ENCODE measurements at regions not wholly inside any gene's neighbourhood (a gene's known extent, or its start where the extent isn't known, plus 50 kb on each side); places are given as distances from the start of the nearest gene placed in this dataset.

DNA sequence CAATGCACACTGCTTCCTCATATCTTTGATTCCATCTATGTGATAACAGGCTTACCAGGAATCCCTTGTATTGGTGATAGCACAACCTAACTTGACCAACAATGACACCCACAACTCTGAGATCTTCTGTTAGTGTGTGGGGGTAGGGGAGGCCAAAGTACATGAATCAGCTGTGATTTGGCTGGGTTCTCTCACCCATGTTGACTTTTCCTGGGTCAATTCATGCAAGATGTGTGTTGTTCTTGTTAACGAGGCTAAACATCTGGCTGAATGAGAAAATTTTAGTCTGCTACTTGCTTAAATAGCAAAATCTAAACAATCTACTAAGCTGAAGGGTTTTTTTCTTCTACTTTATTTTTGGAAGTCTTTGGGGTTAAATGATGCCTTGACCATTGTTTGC lies 341.2 kb upstream of the SLC14A2 start:
- DNase-seq = no peak

DNA sequence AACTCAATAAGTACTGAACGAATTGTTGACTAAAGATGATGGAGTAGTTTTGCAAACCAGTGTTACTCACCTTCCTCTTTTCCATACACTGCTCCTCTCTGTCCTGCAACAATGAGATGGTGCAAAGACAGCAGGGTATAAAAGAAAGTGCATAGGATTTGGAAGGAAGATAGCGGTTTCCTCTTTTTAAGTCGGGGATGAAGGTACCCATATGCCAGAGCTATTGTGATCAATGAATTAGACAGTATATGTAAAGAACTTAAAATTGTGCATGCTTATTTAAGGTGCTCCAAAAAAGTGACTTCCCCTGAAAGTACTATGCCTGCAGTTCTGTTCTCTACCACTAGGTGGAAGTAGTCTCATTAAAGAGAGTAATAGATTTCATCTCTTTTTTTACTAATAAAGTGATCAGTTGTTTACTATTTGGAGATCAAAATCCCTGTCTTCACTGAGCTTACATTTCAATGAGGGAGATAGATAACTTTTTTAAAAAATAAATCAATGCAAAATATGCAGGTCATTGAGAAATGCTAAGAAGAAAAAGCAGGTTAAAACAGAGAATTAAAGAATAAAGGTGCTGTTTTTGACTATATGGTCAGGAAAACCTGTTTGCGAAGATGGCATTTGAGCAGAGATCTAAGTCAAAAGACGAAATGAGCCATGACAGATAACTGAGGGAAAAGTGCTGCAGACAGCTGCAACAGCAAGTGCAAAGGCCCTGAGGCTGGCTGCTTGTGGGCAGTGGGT lies 339.7 kb upstream of the SLC14A2 start:
- DNase-seq = no peak

DNA sequence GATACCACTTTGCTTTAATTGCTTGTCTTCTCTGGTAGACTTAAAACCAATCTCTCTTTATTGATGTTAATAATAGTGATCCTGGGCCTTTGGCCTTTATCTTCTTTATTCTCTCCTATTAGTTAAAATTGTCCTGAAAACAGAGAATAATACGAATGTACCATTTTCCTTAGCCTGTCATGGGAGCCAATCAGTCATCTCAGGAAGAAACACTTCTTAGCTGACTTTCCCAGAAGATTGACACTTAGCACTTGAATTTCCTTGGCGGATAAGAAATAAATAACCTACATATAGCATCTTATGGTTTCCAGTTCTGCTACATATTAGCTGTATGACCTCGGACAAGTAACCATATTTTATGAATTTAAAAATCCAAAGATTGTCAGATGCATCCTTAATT lies 338.4 kb upstream of the SLC14A2 start:
- no peak for DNase-seq

DNA sequence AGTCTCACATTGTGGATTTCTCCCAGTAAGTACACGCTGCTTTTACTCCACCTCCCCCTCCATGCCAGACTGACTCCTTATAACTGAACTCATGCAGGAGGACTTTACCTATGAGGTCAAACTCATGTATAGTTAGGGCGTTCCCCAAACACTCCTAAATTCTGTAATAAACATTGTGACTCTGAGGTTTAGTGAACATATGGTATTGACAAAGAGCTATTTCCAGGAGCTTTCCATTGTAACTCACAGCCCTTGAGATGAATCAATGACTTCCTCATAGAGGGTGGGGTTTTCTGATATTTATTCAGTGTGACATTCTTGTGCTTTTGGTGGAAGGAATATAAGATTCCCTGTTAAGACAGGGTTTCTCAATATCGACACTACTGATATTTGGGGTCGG lies 337.4 kb upstream of the SLC14A2 start:
- DNase-seq = no peak

DNA sequence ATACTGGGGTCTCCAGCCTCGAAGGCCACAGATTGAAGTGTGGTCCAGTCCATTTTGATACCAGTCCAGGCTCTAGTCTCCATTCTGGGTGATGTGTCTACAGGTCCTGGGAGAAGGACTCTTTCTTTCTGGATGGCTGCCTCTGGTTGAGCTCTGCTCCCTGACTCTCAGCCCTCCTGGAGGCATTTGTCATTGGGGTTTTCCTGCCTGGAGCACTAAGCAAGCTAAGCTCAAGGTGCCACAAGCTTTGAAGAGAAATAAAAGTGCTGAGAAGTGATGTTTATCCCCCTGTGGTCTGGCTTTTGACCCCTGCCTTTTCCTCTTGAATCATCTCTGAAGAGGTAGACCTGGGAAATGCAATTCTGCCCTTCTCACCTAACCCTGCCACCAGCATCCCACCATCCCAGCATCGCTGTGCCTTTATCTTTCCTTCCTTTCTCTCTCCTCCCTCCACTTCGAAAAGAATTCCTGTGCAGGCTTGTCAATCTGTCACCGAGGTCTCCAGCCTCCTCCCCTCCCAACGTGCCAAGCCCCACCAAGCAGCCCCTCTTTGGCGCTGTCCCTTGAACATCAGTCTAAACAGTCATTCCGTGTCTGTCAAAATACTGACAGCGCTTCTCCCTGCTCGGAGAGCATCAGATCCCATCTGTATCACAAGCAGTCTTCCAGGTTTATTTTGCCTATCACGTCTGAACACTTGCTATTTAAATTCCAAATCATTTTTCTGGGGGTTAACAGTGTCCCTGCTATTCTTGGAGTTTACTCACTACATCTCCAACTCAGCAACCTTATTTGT lies 334.6 kb upstream of the SLC14A2 start:
- no peak for DNase-seq

DNA sequence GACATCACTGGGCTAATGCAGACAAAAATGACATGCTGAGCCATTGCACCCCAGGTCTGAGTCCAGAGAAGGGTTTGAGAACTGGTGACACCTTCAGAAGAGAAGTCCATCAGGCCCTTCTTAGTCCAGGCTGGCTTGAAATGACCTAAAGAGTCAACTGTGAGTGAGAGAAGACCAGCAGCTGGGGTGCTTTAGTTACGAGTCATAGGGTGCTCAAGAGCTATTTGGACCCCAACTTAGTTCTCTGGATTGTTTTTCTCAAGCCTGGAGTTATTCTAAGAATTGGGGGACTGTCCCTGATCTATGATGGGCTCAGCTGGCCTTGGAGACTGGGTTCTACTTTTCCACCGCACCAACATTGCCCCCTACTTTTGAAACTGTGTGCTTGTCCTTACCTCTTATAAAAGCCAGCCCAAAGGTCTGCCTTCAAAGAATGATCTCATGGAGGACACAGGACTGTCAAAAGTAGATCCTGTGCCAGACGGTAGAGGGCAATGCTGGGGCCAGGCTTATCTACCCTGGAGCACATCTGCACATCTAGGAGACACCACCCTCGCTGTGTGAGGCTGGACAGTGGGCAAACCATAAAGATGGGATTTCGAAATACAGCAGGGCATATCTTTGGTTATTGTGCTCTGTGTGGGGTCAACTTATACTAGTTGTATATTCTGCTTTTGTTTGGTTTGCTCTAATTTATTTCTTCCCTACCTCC lies 333.0 kb upstream of the SLC14A2 start:
- no peak for DNase-seq

DNA sequence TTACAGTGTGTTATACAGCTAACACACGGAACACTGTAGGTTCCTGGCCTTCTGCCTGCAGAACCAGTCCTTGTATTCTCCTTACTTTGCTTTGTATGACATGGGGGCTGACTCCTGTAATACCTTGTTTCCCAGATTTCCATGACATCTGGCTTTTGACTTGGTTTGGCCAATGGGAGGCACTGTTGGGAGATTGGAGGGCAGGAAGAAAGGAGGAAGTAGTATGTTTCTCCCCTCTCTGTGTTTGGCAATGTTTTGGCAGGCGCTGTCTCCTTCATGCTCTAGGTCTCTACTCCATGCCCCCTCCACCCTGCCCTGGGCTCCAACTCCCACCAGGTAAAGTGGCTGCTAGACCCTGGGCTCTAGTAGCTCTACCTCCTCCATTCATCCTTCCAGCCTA lies 331.1 kb upstream of the SLC14A2 start:
- DNase-seq = no peak

DNA sequence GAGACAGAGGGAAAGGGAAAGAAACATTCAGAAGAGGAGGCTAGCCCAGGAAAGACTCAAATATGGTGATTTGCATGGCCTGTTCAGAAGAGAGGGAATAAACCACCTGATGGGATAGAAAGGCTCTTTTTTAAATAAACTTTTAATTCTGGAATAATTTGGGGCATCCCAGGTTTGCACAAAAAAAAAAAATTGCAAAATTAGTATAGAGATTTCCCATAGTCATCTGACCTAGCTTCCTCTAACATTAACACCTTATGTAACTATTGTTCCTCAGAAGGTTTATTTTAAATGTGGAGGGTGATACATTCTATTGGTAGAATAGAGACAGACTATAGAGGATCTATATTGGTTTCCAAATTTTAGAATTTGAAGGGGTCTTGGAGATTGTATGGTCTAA lies 330.4 kb upstream of the SLC14A2 start:
- DNase-seq = no peak

DNA sequence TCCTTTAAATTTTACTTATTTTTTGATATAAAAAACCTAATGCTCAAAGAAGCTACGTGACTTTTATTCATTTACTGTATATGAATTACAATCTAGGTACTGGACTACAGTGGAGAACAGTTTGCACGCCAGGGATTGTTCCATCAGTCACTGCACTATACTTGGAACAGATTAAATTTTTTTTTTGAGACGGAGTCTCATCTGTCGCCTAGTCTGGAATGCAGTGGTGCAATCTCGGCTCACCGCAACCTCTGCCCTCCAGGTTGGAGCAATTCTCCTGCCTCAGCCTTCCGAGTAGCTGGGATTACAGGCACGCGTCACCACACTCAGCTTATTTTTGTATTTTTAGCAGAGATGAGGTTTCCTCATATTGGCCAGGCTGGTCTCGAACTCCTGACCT lies 330.0 kb upstream of the SLC14A2 start:
- no peak for DNase-seq

DNA sequence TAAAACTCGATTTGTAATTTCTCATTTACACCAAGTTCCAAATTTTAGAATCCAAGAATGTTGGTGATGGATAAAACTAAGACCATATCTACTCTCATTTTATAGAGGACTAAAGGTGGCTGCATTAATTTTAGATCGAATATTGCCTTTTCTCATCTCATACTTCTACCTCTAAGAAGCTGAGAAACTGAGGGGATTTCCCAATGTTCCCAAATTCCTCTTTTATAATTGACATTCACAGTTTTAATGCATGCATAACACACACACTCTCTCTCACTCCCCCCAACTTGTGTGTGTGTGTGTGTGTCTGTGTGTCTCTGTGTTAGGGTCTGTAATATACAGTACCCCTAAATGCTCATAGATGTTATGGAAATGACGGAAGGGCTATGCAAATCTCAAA lies 328.8 kb upstream of the SLC14A2 start:
- no peak for DNase-seq

DNA sequence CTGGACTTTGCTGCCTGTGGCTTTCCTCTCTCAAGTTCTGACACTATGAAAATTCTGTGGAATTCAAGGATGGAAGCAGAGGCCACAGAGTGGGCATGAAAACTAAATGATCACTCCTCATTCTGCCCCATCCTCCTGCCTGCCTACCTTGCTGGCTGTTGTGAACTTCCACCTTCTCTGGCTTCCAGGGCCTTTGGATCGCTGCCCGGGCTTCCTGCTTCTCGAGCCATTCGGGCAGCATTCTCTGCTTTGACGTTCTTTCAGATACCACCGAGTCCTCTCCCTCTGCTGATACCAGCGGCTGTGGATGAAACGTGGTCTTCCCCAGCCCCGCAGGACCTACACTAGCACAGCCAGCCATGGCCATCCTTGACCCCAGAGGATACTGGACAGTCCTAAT lies 327.7 kb upstream of the SLC14A2 start:
- no peak for DNase-seq

DNA sequence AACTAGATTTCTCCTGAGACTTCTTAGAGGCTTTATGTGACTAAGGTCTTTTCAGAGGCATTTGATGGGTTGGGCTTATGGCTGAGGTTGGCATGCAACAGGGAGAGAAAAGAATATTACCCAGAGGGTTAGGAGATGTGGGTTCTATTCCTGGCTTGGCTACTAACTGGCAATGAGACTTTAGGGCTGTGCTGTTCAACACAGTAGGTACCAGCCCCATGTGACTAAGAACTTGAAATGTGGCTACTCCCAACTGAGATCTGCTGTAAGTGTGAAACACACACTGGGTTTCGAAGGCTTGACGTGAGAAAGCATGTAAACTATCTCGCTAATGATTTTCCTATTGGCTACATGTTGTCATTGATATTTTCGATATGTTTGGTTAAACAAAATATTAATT lies 324.9 kb upstream of the SLC14A2 start:
- no peak for DNase-seq

DNA sequence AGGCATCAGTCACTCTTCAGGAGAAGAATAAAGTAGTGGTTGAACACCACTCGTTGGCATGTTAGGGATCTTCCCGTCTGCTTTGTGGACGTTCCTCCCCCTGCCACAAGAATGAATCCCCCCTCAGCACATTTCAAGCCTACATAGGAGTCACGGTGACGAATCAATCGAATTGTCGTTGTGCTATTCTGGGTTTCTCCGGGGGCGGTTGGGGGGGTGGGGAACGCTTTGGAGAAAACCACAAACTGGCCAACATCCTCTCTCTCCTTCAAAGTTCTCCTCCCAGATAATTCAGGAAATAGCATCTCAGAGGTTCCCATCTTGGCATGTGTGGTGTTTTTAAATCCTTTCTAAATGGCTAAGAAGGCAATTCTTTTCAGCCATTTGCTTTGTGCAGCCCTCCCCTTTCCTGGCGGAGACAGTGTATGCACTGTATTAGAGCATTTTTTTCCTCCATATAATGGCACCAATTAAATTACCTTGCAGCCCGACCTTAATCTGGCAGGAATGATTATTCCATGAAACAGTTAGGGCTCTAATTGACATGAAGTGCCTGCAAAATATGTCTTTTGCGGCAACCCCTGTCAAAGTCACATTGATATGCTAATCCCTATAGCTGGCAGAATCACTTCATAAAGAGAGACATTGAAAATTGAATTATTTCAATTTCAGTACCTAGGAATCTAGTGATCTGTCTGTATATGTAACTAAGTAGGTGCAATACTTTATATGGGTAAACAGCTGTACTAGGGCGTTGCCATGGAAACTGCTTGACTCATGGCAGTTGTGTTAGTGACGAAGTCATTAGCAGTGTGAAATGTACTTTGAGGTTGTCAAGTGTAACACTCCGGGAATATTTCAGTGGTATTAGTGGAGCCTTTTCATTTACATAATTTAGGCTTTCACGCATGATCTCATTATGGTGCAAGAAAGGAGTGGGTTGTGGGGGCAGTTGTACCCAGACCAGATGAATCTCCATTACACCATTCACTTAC lies 323.4 kb upstream of the SLC14A2 start:
- no peak for DNase-seq

DNA sequence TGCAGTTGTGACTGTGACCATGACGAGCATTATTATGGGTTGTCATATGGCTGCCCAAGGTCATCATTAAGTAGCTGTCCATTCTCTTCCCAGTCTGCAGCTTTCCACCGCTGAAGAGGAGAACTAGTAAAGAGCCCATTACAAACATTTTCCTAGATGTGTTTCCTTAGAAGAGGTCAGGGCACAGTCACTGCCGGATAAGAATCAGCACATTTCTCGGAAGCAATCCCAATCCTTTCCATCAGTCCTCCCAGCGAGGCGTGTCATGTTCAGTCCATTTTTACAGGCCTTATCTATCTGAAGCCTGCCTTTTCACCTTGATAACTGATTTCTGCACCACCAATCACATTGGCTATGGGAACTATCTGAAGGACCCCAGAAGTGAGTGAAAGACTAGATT lies 319.9 kb upstream of the SLC14A2 start:
- DNase-seq = no peak

DNA sequence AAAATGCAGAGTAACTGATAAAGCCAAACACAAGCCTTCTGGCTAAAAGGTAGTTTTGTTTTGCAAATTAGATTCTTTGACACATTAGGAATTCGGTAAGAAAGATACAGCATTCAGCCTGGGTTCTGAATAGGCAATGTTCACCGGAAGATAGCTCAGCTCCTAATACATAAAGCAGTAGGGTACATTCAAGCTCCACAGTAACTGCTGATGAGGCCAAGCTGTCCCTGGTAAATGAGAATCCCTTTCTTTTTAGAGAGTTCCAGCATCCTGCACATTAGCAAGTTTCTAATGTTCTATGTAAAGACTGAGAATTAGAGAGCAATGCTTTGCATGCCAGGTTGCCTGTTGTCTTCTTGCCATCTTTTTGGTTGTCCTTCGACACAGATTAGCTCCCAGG lies 316.3 kb upstream of the SLC14A2 start:
- DNase-seq = no peak

DNA sequence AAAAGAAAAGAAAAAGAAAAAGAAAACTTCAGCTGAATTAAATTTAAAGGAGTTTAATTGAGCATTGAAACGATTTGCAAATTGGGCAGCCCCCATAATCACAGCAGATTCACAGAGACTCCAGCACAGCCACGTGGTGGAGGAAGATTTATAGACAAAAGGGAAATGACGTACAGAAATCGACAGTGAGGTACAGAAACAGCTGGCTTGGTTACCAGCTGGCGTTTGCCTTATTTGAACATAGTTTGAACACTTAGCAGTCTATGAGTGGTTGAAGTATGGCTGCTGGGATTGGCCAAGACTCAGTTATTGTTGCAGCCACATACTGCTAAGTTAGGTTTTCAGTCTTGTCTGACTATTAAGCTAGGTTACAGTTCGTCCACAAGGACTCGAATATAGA lies 312.2 kb upstream of the SLC14A2 start:
- no peak for DNase-seq

DNA sequence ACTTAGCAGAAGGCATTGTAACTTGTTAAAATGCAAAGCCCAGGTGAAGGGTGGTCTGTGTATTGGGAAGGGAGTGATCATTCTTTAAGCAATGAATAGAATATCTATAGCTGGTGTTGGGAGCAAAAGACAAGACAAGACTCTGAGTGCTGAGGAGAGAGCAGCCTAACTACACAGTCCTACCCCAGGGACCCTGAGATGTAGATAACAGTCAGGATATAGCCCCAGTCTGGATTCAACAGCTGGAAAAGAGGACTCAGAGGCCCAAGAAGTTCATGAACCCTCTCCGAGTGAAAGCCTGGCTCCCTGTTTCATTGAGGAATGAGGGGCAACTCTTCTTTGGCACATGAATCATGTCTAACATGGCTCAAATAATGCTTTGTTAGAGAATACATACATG lies 310.7 kb upstream of the SLC14A2 start:
- DNase-seq = no peak

DNA sequence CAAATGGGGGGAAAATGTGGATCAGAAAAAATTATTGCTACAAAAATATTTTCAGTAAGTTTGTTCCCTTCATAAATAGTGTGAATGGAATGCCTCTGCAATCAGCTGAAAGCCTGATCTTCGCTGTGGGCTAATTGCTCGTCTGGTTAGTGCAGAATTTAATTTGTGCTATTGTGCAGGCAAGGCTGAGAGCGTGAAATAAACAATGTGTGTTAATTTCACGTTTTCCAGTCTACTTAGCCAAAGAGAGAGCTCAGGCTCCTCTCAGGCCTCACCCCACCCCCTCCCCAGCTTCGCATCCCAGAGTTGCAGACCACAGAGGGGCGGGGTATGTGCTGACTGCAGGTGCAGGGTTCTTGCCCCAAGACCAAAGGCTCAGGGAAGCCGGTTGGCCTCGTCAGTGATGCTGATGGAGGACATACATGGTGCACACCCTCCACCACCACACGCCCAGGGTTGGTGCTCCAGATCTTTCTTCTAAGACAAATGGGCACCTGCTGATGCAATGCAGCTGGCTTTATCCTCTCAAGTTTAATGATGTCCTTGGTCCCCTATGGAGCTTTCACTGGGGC lies 302.6 kb upstream of the SLC14A2 start:
- no peak for DNase-seq

DNA sequence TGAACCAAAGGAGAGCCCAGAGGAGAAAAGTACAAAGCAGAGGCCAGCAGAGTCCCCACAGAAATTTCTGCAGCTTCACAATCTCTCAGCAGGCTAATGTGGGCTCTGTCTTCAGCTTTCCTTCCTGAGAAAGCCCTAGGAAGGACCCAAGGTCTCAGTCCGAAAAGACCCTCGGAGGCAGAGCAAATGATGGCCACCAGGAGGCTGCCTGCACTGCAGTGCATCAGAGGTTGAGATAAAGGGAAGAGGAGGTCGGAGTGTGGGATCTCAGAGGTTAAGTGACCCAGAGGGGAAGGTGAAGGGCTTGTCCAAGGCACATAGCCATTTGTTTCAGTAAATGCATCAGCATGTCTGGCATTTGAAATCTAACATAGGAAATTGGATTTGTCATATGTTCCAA lies 299.1 kb upstream of the SLC14A2 start:
- DNase-seq = no peak

DNA sequence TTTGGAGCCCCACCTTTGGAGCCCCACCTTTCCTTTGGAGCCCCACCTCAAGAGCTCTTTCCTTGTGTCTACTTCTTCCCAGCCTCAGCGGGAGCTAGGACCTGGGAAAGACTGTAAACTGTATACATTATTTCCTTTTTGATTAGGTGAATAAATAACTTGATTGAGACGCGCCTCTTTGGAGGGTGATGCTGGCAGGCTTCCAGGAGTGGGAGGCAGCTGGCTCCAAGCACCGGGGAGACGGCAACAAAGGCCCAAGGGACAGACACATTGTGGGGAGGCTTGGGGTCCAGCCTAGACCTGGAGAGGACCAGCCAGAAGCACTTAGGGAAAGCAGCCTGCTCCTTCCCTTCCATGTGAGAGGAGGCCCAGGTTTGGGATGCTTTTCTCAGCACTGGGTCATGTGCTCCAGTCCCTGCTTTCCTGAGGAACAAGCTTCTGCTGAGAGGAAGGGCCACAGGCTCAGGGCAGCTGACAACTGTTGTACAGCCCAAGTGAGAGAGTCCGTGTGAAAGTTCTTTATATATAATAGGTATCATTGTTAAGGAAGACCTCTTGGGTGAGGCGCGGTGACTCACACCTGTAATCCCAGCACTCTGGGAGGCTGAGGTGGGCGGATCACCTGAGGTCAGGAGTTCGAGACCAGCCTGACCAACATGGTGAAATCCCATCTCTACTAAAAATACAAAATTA lies 297.2 kb upstream of the SLC14A2 start:
- DNase-seq = no peak

DNA sequence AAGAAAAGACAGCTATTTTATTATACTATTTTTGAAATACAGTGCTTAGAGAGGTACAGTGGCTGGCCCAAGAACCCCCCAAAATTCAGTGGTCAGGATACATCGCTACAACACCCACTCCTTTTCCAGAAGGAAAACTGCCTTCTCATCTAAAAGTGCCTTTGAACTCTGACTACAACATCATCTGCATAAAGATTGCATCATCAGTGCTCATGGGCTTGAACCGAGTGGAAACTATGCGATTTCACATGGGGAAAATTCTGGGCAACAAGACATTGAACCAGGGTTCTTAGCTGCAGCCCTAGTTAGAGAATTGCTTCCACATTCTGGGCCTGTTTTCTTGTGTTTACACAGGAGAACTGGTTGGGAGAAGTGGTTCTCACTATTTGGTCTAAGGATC lies 294.6 kb upstream of the SLC14A2 start:
- DNase-seq = no peak

DNA sequence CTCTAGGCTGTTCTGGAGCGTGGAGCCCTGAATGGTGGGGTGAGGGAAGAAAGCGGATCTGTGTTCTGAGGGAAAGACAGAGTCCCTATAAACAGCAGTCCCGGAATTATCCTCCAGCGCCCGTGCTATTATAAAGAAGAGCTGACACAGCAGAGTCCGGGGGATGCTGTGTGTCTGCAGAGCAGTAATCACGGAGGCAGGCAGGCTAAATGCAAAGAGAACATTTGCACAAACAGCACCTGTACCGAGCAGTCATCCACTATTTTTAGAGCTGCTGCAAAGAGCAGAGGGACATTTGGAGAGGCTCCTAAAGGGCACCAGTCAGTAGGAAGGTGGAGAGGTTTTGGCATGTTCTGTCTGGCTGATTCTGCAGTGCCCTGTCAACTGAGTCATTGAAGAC lies 293.8 kb upstream of the SLC14A2 start:
- DNase-seq = no peak
